Adipose tissue (tissue), 3 donors: ENCODE measurements at regions not wholly inside any gene's neighbourhood (a gene's known extent, or its start where the extent isn't known, plus 50 kb on each side); places are given as distances from the start of the nearest gene placed in this dataset.

Experiments used
- H3K27ac ChIP-seq: one replicate; pipeline ENCODE4 v1.5.1; 2013; ENCODE audit warnings: low read depth, low read length
- WGBS, 3 donors: extraction: QIAGEN DNeasy Blood & Tissue Kit; methylation state at CpG; one replicate each; pipeline ENCODE4 v1.1.7; 2013; 5-methylcytosine and 5-hydroxymethylcytosine counted together
- donor health status: healthy with polysubstance abuse.
- donor health status: Bipolar disorder and iron deficiency.
- donor health status: healthy.

DNA sequence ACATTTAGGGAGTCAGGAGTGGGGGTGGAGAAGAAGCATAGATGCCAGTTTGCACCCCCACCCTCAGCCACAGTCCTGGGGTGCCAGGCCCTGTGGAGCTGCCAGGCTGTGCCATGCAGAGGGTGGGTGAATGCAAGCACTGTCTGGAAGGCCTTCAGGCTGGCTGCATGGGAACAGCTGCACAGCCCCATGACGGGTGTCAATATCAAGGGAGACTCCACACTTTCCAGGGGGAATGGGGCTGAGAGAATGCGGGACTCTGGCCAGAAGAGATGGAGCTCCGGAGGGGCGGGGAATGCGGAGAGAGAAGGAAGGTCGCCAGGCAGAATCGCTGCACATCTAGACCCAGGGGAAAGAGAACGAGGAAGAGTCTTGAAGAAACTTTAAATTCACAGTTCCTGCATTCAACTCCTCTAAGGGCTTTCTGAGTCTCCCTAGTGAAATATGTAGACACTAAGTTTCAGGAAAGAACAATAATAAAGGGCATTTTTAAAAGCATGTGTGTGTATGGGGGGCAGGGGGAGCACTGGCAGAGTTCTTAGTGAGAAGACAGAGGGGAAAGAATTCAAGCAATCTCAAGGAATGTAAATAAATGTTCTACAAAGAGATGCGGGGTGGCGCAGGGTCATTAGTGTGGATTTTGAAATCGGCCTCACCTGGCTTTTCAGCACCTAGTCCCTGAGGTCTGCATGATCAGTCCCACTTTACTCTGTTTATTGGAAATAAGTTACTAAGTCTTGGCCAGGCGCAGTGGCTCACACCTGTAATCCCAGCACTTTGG is 59.1 kb downstream of the BOD1 start:
- WGBS, 3 donors, result 40 to 44% (median 42%) methylated on average over 12 of the region's 12 CpGs
- H3K27ac ChIP-seq, result no peak overlapping the region

DNA sequence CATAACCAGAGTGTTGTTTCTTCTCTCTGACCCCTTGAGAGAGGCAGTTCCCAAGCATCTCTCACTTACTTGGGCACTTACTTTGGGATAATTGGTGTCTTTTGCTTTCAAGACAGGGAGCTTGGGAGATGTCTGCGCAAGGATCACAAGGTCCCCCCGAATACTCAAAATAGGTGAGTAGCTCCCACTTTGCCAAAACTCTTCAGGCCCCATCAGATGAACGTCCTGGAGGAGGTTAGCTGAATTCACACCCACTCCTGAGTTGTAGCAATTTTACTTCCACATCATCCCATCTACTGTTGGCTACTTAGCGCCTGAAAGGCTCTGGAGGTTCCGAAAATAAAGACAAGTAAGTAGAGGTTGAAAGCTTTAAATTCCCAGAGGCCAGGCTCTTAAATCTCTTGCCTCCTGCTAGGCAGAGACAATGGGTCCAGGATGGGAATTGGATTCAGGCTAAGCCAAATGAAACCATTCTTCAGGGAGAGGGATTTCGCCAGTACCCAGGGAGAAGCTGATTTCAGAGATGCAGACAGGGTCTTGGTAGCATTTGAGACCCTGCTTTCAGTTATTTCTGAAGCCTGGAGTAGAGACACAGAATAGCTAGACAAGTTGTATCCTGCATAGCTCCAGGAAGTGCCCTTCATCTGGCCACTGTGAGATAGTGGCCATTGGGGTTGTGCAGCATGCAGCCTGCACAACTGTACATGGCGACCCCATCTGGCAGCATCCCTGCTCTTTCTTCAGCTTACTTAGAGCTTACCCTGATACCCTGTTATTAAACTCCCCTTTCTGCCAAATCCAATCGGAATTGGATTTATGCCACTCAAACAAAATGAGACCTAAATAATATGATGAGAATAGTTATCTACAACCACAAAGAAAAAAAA is 60.1 kb downstream of the BOD1 start:
- WGBS, 3 donors, result 73 to 85% (median 83%) methylated on average over 8 of the region's 8 CpGs
- H3K27ac ChIP-seq, result no peak overlapping the region

DNA sequence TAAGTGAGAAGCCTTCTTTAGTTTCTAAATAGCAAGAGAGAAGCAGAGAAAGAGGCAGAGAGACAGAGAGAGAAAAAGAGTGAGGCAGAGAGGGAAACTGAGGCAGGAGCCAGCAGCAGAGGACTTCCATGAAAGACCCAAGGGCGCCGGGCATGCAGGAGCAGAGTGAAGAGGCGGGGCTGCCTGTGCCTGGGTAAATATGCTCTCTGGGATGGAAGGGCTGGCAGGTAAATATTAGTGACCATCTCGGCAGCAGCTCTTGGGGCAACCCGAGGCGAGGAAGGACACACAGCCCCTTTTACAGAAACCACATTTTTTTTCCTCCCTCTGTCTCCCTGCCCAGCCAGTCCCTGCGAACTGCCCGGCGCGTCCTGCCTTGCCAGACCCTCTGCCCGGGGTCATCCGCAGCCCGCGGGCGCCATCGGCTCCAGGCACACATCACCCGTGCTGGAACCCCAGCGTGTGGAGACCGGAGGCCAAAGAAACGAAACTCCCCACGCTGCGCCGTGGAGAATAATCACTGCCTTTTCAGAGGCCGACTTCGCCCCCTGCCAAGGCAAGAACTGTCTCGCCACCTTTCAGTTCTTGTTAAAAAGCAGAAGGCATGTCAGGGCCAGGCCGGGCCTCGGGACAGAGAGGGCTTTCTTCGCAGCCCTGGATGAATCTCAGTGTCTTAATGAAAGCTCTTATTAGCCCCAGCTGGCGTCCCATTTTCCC is 61.3 kb downstream of the BOD1 start:
- 51 to 90% (median 84%) methylated on average over 26 to 30 of the region's 30 CpGs for WGBS, 3 donors
- H3K27ac ChIP-seq, result no peak overlapping the region

DNA sequence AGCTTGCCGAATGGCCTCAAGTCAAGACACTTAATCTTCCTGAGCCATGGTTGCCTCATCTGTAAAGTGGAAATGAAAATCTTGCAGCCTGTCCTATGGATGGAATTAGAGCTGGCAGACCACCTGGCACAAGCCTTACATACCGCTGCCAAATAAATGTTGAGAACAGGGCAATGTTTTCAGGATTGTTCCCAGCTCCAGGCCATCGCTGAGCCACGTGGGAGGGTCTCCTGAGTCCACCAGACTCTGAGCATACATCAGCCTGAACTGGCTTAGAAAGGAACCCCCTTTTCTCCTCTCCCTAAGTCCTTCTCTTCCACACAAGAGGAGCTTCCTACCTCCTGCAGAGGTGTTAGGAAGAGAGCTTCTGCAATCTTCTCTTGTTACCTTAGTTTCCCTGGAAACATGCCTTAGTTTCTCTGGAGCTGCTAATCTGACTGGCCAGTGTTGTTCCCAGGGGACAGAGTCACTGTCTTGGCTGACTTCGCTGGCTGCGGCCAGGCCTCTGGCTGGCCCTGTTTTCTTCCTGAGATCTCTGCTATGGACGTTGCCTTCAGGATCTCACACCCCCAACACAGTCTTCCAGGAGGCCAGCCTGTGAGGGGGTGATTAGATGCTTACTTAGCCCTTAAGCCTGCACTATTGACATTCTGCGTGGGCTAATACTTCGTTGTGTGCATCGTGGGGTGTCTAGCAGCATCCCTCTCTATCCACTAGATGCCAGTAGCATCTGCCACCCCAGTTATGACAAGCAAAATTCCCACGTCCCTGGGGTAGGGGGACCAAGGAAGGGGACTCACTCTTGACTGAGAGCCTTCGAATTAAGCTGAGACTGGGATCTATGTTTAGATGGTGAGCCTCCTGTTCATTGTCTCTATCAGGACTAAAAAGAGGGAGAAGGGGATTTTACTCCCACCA is 62.2 kb downstream of the BOD1 start:
- H3K27ac ChIP-seq, result no peak overlapping the region
- WGBS, 3 donors, result 54 to 59% (median 57%) methylated on average over 12 of the region's 12 CpGs

DNA sequence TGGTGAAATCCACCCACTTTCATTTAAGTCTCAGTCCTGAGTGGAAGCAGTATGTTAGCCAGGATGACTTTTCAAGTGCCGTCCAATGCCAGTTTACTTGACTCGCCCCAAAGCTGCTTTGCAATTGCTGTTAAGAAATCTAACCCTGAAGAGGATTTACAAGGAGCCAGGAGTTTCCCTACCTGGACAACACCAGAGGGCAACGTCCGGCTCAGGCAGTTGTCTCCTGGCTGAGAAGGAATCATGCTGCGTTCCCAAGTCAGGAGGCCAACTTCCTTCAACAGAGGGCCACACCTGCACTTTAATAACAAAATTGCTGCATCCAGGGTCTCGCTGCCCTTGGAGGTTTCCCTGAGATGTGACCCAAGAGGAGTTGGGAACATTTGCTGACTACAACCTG is 65.8 kb downstream of the BOD1 start:
- WGBS, 3 donors, result 77 to 81% (median 81%) methylated on average over 6 of the region's 6 CpGs
- H3K27ac ChIP-seq, result no peak overlapping the region

DNA sequence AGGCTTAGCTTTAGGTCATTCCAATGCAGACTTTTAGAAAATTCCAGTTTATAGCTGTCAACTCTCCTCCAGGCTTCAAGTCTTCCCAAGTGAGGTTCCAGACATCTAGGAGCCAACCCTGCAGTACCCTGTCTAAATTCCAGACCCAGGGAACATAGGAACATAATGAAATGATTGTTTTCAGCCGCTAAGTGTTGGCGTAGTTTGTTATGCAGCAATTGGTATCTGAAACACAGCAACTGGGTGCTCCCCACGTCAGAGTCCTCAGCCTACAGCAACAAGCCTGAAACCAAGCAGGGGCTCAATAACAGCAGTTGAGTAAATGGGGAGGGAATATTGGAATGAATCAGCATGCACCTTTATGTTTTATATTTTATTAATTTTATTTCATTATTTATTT is 66.8 kb downstream of the BOD1 start:
- 79 to 93% (median 88%) methylated on average over 3 of the region's 3 CpGs for WGBS, 3 donors
- no peak overlapping the region for H3K27ac ChIP-seq

DNA sequence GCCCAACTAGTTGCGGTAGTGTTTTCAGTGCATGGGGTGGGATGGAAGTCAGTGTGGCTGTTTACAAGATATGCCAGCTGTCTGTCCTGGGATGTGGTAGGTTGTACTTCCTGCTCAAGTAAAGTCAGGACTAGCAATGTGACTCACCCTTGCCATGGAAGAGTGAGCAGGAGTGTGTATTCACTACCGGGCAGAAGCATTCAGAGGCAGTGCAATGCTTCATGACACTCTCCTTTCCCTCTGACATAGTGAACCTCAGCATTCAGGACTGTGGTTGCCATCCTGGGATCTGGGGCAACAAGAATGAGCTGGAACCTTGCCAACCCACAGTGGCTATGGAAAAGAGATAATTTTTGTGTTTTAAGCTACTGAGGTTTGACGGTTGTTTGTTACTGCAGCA is 68.9 kb downstream of the BOD1 start:
- H3K27ac ChIP-seq, result no peak overlapping the region
- WGBS, 3 donors, result 78 to 92% (median 89%) methylated on average over 3 of the region's 3 CpGs

DNA sequence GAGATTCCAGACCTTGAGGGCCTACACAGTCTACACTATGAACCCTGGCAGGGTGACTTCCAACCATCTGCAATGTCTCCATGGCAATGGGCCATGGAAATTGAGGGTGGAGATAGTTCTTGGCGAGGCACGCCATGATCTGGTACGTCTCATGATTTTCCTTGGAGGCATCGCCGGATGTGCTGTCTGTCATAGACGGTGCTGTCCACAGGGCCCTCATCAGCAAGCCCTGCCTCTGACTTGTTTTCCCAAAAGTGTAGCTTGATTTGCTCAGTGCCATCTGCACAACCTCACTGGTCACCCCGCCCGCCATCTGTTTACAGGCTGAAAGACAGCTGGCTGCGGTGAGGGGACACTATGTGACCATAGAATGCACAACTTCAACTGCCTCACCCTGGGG is 73.5 kb downstream of the BOD1 start:
- 79 to 92% (median 90%) methylated on average over 9 of the region's 9 CpGs for WGBS, 3 donors
- H3K27ac ChIP-seq, result no peak overlapping the region

DNA sequence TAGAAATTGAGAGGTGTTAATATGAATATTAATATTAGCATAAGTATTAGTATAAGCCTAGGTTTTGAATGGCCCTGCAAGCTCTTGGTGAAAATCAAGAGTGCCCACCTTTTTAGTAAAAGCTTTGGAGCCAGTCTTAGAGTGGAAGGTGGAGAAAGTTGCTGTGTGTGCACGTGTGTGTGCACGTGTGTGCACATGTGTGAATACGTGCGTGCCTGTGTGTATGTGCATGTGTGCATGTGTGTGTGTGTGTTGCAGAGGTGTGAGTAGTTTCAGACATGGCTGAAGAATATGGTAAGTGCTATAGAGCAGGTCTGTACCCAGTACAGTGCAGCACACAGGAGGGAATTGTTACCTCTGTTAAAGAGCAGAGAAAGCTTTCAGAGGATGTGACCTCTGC is 74.3 kb downstream of the BOD1 start:
- H3K27ac ChIP-seq, result no peak overlapping the region
- 82 to 94% (median 91%) methylated on average over 4 of the region's 4 CpGs for WGBS, 3 donors

DNA sequence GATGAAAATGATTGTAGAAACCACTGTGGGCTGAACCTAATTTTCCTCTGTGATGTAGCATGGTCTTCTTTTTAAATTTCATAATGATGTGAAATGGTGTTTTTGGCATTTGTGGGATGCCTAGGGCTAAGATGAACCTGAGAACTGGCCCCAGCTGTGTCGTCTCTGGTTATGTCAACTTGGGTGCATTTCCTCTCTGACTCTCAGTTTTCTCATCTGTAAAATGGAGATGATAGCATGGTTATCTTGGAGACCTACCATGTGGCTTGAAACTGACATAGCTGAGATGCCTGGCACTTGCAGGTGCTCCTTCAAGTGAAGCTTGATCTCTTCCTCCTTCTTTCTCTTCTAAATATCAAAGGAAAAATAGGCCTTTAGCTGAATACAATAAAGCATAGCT is 77.8 kb downstream of the BOD1 start:
- 52 to 81% (median 72%) methylated on average over 1 of the region's 1 CpG for WGBS, 3 donors

DNA sequence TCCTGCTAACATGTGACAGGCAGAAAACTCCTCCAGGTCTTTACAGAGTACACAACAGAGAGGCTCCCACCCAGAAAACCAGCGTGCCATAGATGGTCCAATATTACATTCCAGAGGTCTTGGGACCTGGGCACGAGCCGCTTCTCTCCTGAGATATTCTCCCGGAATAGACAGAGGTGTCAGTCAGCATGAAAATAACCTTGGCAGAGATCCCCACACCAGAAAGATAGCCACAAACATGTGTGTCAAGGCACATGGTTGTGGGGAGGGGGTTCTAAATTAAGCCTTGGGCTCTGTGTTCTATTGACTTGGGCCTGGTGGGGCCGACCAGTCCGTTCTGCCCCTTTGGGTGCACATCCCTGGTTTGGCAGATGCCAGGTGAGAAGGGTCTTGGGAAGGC is 78.4 kb downstream of the BOD1 start:
- WGBS, 3 donors, result 71 to 89% (median 88%) methylated on average over 6 of the region's 6 CpGs
- no peak overlapping the region for H3K27ac ChIP-seq

More for the DNA sequence above, 77.8 kb downstream of the BOD1 start:
- H3K27ac ChIP-seq, result no peak overlapping the region

DNA sequence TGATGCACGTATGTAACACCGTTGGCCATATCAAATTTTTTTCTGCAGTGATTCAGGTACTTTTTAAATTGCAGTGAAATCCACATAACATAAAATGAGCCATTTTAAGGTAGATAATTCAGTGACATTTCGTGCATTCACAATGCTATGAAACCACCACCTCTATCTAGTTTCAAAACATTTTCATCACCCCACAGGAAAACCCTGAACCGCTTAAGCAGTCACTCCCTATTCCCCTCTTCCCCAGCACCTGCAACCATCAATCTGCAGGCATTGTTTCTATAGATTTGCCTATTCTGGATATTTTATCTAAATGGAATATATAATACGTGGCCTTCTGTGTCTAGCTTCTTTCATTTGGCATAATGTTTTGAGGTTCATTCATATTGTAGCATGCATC is 79.2 kb downstream of the BOD1 start:
- WGBS, 3 donors, result 80 to 81% (median 81%) methylated on average over 5 of the region's 5 CpGs
- H3K27ac ChIP-seq, result no peak overlapping the region

DNA sequence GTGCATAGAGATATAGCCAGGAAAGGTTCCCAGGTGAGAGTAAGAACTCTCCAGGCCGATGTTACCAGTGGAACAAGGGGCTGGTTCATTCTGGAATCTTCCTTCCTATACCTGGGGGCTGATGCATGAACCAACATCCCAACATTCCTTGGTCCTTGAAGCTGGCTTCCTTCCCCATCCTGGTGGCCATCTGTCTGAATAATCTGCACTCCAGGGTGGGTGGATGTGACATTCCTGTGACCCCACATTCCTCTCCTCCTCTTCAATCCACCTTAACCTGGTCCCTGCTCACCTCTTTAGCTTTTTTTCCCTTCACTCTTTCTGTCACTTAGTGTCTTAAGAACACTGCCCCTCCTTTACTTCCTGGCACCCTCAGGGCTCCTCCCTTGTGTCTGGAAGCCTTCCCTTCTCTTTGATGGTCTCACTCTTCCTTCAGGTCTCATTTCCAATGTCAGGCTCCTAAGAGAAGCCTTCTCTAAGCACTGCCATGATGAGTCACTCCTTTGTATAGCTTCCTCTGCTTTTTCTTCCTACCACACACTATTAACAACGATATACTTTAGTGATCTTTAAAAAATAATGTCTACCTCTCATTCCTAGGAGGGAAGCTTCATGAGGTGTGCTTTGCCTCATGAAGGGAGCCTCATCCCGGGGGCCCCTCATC is 80.3 kb downstream of the BOD1 start:
- 64 to 83% (median 83%) methylated on average over 3 of the region's 3 CpGs for WGBS, 3 donors
- H3K27ac ChIP-seq, result no peak overlapping the region

DNA sequence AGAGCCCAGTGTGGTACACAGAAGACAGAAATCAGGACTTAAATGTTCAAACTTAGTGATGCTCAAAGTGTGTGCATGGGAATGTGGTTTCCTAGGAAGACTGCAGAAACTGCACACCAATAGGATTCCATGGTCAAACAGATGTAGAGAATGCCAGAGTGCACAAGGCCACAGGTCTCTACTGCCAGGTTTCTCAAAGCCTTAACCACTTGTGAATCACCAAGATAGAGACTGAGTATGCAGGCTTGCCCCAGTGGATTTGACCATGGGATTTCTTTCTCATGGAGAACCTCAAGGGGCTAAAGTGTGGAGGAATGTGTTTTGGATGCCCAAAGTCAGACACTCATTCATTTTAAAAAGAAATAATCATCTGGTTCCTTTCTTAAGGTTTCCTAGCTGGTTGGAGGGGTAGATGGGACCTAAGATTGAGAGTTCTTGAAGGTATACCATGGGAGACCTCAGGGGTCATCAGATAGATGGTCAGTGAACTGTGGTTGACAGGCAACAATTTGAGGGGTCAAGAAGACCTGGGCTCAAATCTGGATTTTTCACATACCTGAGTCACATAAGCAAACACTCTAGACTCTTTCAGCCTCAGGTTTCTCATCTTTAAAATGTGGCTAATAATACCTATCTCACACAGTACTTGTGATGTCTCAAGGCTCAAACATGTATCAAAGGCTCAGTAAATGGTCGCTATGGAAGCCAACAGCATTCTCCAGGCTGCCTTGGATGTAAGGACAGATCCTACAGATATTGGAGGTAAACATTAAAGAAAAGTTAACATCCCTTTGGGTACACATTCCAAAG is 81.1 kb downstream of the BOD1 start:
- WGBS, 3 donors, result 61 to 87% (median 83%) methylated on average over 1 of the region's 1 CpG
- no peak overlapping the region for H3K27ac ChIP-seq

DNA sequence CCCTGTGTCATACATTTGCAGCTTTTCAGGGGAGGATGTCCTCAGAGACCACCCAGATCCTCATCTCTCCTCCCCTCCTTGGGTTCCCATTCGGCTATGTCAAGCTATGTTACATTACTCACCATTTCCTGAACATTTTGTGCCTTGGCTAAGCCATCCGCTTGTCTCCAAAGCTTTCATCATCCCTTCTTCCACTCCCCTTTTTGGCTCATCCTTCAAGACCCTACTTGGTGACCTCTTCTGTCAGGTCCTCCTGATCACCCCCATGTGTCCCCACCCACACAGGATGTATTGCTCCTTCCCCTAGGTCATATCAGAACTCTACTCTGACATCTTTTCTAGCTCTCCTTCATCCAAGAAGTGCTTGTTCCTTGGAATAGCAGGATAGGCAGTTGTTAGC is 81.8 kb downstream of the BOD1 start:
- WGBS, 3 donors, result 56 to 79% (median 71%) methylated on average over 2 of the region's 2 CpGs
- no peak overlapping the region for H3K27ac ChIP-seq

DNA sequence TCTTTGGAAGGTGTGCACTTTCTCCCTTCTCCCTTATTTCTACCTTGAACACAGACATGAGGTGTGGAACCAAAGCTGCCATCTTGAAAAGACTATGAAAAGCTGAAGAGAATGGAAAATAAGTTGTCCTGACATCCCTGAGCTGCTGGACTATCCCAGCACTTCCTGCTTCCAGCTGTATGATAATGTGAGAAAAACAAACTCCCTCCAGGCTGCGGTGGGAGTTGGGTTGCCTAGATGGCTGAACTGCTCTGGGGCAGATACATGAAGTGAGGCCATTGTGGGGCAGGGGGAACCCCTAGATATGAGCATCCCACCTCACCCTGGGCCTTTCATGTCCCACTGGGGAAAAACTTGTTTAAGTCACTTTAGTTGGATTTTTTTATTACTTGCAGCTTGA is 82.4 kb downstream of the BOD1 start:
- no peak overlapping the region for H3K27ac ChIP-seq
- WGBS, 3 donors, result 0 to 39% (median 20%) methylated on average over 1 of the region's 1 CpG

DNA sequence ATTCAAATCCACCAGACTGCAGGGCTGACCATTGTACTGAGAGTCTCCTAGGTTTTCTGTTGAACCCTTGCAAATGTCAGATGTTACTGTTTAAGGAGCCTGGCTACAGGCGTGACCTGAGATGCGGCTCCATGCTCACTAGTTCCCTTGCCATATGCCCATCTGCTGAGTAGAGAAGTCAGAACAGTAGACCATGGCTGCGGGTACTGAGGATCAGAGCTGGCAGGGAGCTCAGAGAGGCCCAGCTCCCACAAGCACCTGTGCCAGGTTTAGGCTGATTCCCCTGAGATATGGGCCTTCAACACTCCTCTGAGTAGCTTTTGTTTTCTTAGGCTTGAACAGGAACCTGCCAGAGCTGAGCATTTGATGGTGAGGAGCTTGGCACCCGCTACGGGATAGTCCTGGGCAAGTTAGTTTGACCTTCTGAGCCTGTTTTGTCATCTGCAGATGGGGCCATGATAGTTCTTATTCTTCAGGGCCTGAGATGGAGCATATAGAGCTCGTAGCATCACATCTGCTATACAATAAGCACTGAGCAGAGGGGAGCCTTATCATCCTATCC is 83.7 kb downstream of the BOD1 start:
- 85 to 92% (median 87%) methylated on average over 6 of the region's 6 CpGs for whole genome bisulfite sequencing, 3 donors
- no peak overlapping the region for H3K27ac ChIP-seq
